Upper lobe of right lung (tissue), 1 donor: ENCODE measurements at regions not wholly inside any gene's neighbourhood (a gene's known extent, or its start where the extent isn't known, plus 50 kb on each side); places are given as distances from the start of the nearest gene placed in this dataset.

Source experiments
- ATAC-seq: fragments of 200-7000 bp; cut with Tn5 transposase; one replicate; pipeline ENCODE4 v1.9.1; 2020; ENCODE audit warnings: mild to moderate bottlenecking, moderate library complexity
- DNase-seq: peaks from one replicate; pipeline ENCODE4 v3.0.0-alpha.2; 2020
- H3K27ac ChIP-seq: fragments of 200-600 bp; one replicate; pipeline ENCODE4 v1.8.0; 2022
- H3K27me3 ChIP-seq: fragments of 200-600 bp; one replicate; pipeline ENCODE4 v1.8.0; 2022; ENCODE audit warnings: mild to moderate bottlenecking
- H3K36me3 ChIP-seq: fragments of 200-600 bp; one replicate; pipeline ENCODE4 v1.8.0; 2022
- H3K4me1 ChIP-seq: fragments of 200-600 bp; one replicate; pipeline ENCODE4 v1.8.0; 2022
- H3K4me3 ChIP-seq: fragments of 200-600 bp; one replicate; pipeline ENCODE4 v1.8.0; 2022; ENCODE audit warnings: mild to moderate bottlenecking
- H3K9me3 ChIP-seq: fragments of 200-600 bp; one replicate; pipeline ENCODE4 v1.8.0; 2022
- CTCF ChIP-seq: fragments of 200-600 bp; IDR thresholded peaks from one replicate; pipeline ENCODE4 v1.8.0; 2022; ENCODE audit warnings: antibody characterized with exemption
- intact Hi-C: fragments of 100-400 bp; cut with DNase I; formaldehyde crosslinking; loops from one replicate; pipeline ENCODE4 v1.11.0; 2022
- donor health status: DM: no; HTN: yes; CAD: no; lungs with severe emphysema.

- no peaks in the 10 kb centered on the region for H3K36me3 ChIP-seq
- intact Hi-C loops, result no loop called here
- no peaks in the 10 kb centered on the region for H3K9me3 ChIP-seq
- no peak overlapping the region for H3K27ac ChIP-seq
- peak; percentile 41 for ATAC-seq
- no peak overlapping the region for H3K4me3 ChIP-seq
- H3K27me3 ChIP-seq, result no peaks in the 10 kb centered on the region
- DNase-seq, result no peak
- TF ChIP-seq CTCF, result no peak
- peaks cover 13% of the 10 kb centered on the region for H3K4me1 ChIP-seq
These were observed 146.0 kb upstream of the PHACTR1 start for GRCh38 chr6:12570461-12571030.

- H3K27ac ChIP-seq, result no peak overlapping the region
- DNase-seq (no peak), ATAC-seq (peak; percentile 46)
- H3K4me1 ChIP-seq, result peaks cover 13% of the 10 kb centered on the region
- intact Hi-C loops, result no loop called here
- no peaks in the 10 kb centered on the region for H3K9me3 ChIP-seq
- H3K27me3 ChIP-seq, result no peaks in the 10 kb centered on the region
- H3K4me3 ChIP-seq, result no peak overlapping the region
- no peaks in the 10 kb centered on the region for H3K36me3 ChIP-seq
- TF ChIP-seq CTCF, result no peak
These were observed 143.4 kb upstream of the PHACTR1 start for GRCh38 chr6:12572896-12573827.

GRCh38 chr6:12575961-12576360 is 140.6 kb upstream of the PHACTR1 start:
- no peaks in the 10 kb centered on the region for H3K9me3 ChIP-seq
- DNase-seq (no peak), ATAC-seq (no peak)
- peaks cover 4% of the 10 kb centered on the region for H3K4me1 ChIP-seq
- no peak overlapping the region for H3K27ac ChIP-seq
- H3K4me3 ChIP-seq, result no peak overlapping the region
- H3K27me3 ChIP-seq, result no peaks in the 10 kb centered on the region
- intact Hi-C loops, result no loop called here
- no peaks in the 10 kb centered on the region for H3K36me3 ChIP-seq
- TF ChIP-seq CTCF, result no peak

- H3K9me3 ChIP-seq, result no peaks in the 10 kb centered on the region
- no peak for TF ChIP-seq CTCF
- intact Hi-C loops, result no loop called here
- H3K27me3 ChIP-seq, result no peaks in the 10 kb centered on the region
- H3K4me3 ChIP-seq, result no peak overlapping the region
- ATAC-seq (no peak), DNase-seq (no peak)
- H3K36me3 ChIP-seq, result no peaks in the 10 kb centered on the region
- peaks cover 4% of the 10 kb centered on the region for H3K4me1 ChIP-seq
- no peak overlapping the region for H3K27ac ChIP-seq
These were observed 140.2 kb upstream of the PHACTR1 start for GRCh38 chr6:12576389-12576788.

- no peak for TF ChIP-seq CTCF
- no peak overlapping the region for H3K27ac ChIP-seq
- ATAC-seq, result no peak
- no peak overlapping the region for H3K4me3 ChIP-seq
- H3K36me3 ChIP-seq, result no peaks in the 10 kb centered on the region
- no peaks in the 10 kb centered on the region for H3K9me3 ChIP-seq
- intact Hi-C loops, result no loop called here
- H3K4me1 ChIP-seq, result peaks cover 4% of the 10 kb centered on the region
- no peak for DNase-seq
- H3K27me3 ChIP-seq, result no peaks in the 10 kb centered on the region
These were observed 139.3 kb upstream of the PHACTR1 start for GRCh38 chr6:12577124-12577850.
